Left lung (tissue), 4 donors: ENCODE measurements at regions not wholly inside any gene's neighbourhood (a gene's known extent, or its start where the extent isn't known, plus 50 kb on each side); places are given as distances from the start of the nearest gene placed in this dataset.

Source experiments
- ATAC-seq: fragments of 200-7000 bp; cut with Tn5 transposase; one replicate; pipeline ENCODE4 v1.9.1; 2020; ENCODE audit warnings: moderate library complexity
- DNase-seq, 4 donors: peaks; one replicate each; pipeline ENCODE4 v3.0.0-alpha.2; 2013 to 2020
- H3K27ac ChIP-seq, 2 donors: fragments of 200-600 bp; sonication (generic) in 1 of 2; one replicate each; pipeline versions ENCODE4 v1.5.0 to v1.8.0; 2020 to 2021
- H3K27me3 ChIP-seq, 2 donors: fragments of 200-600 bp; sonication (generic) in 1 of 2; one replicate each; pipeline versions ENCODE4 v1.5.0 to v1.8.0; 2020 to 2021
- H3K36me3 ChIP-seq, 2 donors: fragments of 200-600 bp; sonication (generic) in 1 of 2; one replicate each; pipeline versions ENCODE4 v1.5.0 to v1.8.0; 2020 to 2021
- H3K4me1 ChIP-seq, 2 donors: fragments of 200-600 bp; one replicate each; pipeline ENCODE4 v1.8.0; 2021
- H3K4me3 ChIP-seq, 2 donors: fragments of 200-600 bp; sonication (generic) in 1 of 2; one replicate each; pipeline versions ENCODE4 v1.5.0 to v1.8.0; 2020 to 2021; ENCODE audit warnings: mild to moderate bottlenecking in 1 of 2
- H3K9me3 ChIP-seq, 2 donors: fragments of 200-600 bp; sonication (generic) in 1 of 2; one replicate each; pipeline versions ENCODE4 v1.5.0 to v1.8.0; 2020 to 2021
- CTCF ChIP-seq, 2 donors: fragments of 200-600 bp; sonication (generic) in 1 of 2; IDR thresholded peaks; one replicate each; pipeline versions ENCODE4 v1.5.0 to v1.8.0; 2021; ENCODE audit warnings: antibody characterized with exemption in 2 of 2
- intact Hi-C, 2 donors: fragments of 100-400 bp; cut with DNase I; formaldehyde crosslinking; loops; one replicate each; pipeline versions ENCODE4 v1.11.2 to v1.14.2; 2022
- donor health status: DM: no; HTN: yes; CAD: no.
- donor health status: DM: no; HTN: no; CAD: no.

GRCh38 chr2:200013906-200014305, 58.5 kb downstream of the MAIP1 start:
- Histone ChIP-seq H3K27ac (no peak overlapping the region), H3K36me3 (no peaks in the 10 kb centered on the region), H3K4me1 (no peaks in the 10 kb centered on the region), H3K9me3 (peaks cover 0 to 7% of the 10 kb centered on the region in 2 donors), H3K4me3 (no peak overlapping the region), H3K27me3 (no peaks in the 10 kb centered on the region)
- DNase-seq (no peak), ATAC-seq (no peak)
- no peak for TF ChIP-seq CTCF (IDR thresholded peaks at IDR 0.05)
- intact Hi-C loops: no loop called here

GRCh38 chr2:200021449-200022114, 66.2 kb downstream of the MAIP1 start:
- no peak for TF ChIP-seq CTCF (IDR thresholded peaks at IDR 0.05)
- no peak for ATAC-seq
- no peak for DNase-seq
- intact Hi-C loops: no loop called here
- peaks cover 0 to 5% of the 10 kb centered on the region in 2 donors for H3K9me3 ChIP-seq
- no peaks in the 10 kb centered on the region for H3K27me3 ChIP-seq
- H3K27ac ChIP-seq: no peak overlapping the region
- H3K4me3 ChIP-seq: no peak overlapping the region
- no peaks in the 10 kb centered on the region for H3K36me3 ChIP-seq
- H3K4me1 ChIP-seq: no peaks in the 10 kb centered on the region

- Histone ChIP-seq H3K27me3 (no peaks in the 10 kb centered on the region), H3K9me3 (no peaks in the 10 kb centered on the region), H3K4me3 (no peak overlapping the region), H3K36me3 (no peaks in the 10 kb centered on the region), H3K27ac (no peak overlapping the region), H3K4me1 (no peaks in the 10 kb centered on the region)
- ATAC-seq: no peak
- intact Hi-C loops: no loop called here
- DNase-seq: no peak
- no peak for TF ChIP-seq CTCF (IDR thresholded peaks at IDR 0.05)
These were observed 67.1 kb downstream of the MAIP1 start for GRCh38 chr2:200022511-200022910.

- H3K9me3 ChIP-seq: no peaks in the 10 kb centered on the region
These were observed 68.2 kb downstream of the MAIP1 start for GRCh38 chr2:200023570-200023969.

GRCh38 chr2:200025717-200026116, 70.3 kb downstream of the MAIP1 start:
- no peaks in the 10 kb centered on the region for H3K9me3 ChIP-seq
- H3K4me1 ChIP-seq: no peaks in the 10 kb centered on the region
- DNase-seq: no peak
- peak overlapping the region in 1 of 2 donors; percentile 29 for H3K27ac ChIP-seq
- H3K36me3 ChIP-seq: no peaks in the 10 kb centered on the region
- TF ChIP-seq CTCF (IDR thresholded peaks at IDR 0.05): no peak
- ATAC-seq: no peak
- H3K4me3 ChIP-seq: no peak overlapping the region
- H3K27me3 ChIP-seq: no peaks in the 10 kb centered on the region
- intact Hi-C loops: no loop called here

More at GRCh38 chr2:200023570-200023969, 68.2 kb downstream of the MAIP1 start:
- Histone ChIP-seq H3K27me3 (no peaks in the 10 kb centered on the region), H3K4me1 (no peaks in the 10 kb centered on the region), H3K36me3 (no peaks in the 10 kb centered on the region), H3K4me3 (no peak overlapping the region), H3K27ac (no peak overlapping the region)
- DNase-seq (no peak), ATAC-seq (no peak)
- intact Hi-C loops: no loop called here
- TF ChIP-seq CTCF (IDR thresholded peaks at IDR 0.05): no peak
